ENCODE measurements at regions not wholly inside any gene's neighbourhood (a gene's known extent, or its start where the extent isn't known, plus 50 kb on each side); places are given as distances from the start of the nearest gene placed in this dataset.

DNA sequence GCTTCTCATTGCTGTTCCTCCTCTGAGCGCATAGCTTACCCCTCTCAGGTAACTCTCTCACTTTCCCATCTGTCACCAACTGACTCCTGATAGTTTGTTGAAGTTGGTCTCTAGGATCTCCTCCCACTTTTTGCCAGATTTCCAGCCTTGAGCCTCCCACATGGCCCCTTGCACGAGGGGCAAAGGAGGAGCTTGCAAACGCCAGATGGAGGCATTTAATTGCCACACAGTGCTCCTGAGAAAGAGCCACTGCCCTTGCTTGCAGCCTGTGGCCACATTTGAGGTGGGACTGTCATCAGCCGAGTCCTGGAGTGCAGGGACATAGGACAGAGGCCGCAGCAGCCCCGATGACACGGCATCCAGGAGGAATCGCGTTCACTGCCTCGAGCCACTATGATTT, 348.7 kb downstream of the SMOC2 start:
- Histone ChIP-seq H3K4me3 (no peak overlapping the region), H3K4me1 (no peaks in the 10 kb centered on the region), H3K27ac (no peak overlapping the region), H3K36me3 (no peaks in the 10 kb centered on the region), H3K9me3 (no peaks in the 10 kb centered on the region), H3K27me3 (no peaks in the 10 kb centered on the region)
- no peak for DNase-seq (ENCODE audit: low spot score in 2 of 2)
- WGBS, 2 donors = 75 to 83% methylated on average over 10 of the region's 10 CpGs
- TF ChIP-seq POLR2A (IDR thresholded peaks at IDR 0.05) (no peak), EP300 (IDR thresholded peaks at IDR 0.05) (no peak)
- TF ChIP-seq, protein P1, sequence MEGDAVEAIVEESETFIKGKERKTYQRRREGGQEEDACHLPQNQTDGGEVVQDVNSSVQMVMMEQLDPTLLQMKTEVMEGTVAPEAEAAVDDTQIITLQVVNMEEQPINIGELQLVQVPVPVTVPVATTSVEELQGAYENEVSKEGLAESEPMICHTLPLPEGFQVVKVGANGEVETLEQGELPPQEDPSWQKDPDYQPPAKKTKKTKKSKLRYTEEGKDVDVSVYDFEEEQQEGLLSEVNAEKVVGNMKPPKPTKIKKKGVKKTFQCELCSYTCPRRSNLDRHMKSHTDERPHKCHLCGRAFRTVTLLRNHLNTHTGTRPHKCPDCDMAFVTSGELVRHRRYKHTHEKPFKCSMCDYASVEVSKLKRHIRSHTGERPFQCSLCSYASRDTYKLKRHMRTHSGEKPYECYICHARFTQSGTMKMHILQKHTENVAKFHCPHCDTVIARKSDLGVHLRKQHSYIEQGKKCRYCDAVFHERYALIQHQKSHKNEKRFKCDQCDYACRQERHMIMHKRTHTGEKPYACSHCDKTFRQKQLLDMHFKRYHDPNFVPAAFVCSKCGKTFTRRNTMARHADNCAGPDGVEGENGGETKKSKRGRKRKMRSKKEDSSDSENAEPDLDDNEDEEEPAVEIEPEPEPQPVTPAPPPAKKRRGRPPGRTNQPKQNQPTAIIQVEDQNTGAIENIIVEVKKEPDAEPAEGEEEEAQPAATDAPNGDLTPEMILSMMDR (IDR thresholded peaks at IDR 0.05) = no peak

DNA sequence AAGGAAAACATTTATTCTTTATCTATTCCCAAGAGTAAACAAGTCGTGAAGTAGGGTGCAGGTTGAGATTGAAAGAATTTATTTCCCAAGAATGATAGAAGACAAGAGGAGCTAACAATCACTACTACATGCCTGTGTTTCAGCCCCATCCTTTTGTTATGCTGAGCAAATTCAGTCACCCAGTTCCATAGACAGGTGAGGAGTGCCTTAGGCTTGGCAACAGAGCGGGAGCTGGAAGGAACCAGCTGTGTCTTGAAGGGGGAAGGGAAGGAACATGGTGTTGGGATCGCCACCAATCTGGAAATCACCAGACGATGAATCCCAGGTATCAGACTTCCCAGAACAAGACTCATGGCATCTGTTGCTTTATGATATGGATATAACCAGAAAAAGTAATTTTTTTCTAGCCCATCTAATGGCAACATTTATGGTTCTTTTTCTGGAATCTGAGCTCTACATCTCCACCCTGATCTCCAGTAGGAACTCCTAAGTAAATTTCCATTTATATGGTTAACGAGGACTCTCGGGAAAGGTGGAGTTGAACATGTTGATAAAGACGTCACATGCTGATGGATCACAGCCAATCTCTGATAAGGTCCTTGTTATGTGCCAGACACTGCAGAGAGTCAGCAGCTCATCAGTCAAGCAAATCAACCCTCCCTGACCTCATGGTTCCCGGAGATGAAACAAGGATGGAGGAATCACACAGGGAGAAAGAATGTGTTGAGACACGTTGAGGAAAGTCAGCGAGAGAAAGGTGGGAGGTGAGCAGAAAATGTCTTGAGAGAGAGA, 344.9 kb downstream of the SMOC2 start:
- H3K36me3 ChIP-seq = no peaks in the 10 kb centered on the region
- no peak for TF ChIP-seq POLR2A (IDR thresholded peaks at IDR 0.05)
- no peak for TF ChIP-seq EP300 (IDR thresholded peaks at IDR 0.05)
- TF ChIP-seq, protein P1 (IDR thresholded peaks at IDR 0.05) = no peak
- no peaks in the 10 kb centered on the region for H3K4me1 ChIP-seq
- H3K27ac ChIP-seq = no peak overlapping the region
- no peaks in the 10 kb centered on the region for H3K27me3 ChIP-seq
- no peak overlapping the region for H3K4me3 ChIP-seq
- WGBS, 2 donors = 79 to 82% methylated on average over 10 of the region's 10 CpGs
- DNase-seq (ENCODE audit: low spot score in 2 of 2) = no peak
- H3K9me3 ChIP-seq = no peaks in the 10 kb centered on the region

GRCh38 chr6:168784426-168784825, 343.4 kb downstream of the SMOC2 start:
- DNase-seq (ENCODE audit: low spot score in 2 of 2) = no peak
- Histone ChIP-seq H3K27ac (no peak overlapping the region), H3K4me1 (no peaks in the 10 kb centered on the region), H3K9me3 (no peaks in the 10 kb centered on the region), H3K36me3 (no peaks in the 10 kb centered on the region), H3K4me3 (no peak overlapping the region), H3K27me3 (no peaks in the 10 kb centered on the region)
- TF ChIP-seq POLR2A (IDR thresholded peaks at IDR 0.05) (no peak), EP300 (IDR thresholded peaks at IDR 0.05) (no peak)
- TF ChIP-seq, protein P1 (IDR thresholded peaks at IDR 0.05) = no peak
- WGBS, 2 donors = 78% methylated on average over 14 of the region's 14 CpGs

DNA sequence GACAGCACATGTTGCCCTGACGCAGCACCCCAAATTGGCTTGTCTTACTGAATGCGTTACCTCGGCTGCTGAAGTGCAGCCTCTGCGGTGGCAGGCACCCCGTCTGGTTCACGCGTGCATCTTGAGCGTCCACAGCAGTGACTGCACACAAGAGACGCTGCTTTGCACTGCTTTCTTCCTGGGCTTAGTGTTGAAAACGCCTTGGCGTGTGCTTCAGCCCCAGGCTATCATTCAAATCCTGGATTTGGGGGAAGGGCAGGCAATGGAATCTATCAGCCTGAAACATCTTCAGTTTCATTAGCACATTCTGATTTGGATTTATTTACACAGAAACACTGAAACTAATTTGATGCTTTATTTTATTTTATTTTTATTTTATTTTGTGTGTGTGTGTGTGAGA, 342.7 kb downstream of the SMOC2 start:
- no peak overlapping the region for H3K27ac ChIP-seq
- TF ChIP-seq, protein P1 (IDR thresholded peaks at IDR 0.05) = no peak
- TF ChIP-seq POLR2A (IDR thresholded peaks at IDR 0.05) = no peak
- no peak for TF ChIP-seq EP300 (IDR thresholded peaks at IDR 0.05)

DNA sequence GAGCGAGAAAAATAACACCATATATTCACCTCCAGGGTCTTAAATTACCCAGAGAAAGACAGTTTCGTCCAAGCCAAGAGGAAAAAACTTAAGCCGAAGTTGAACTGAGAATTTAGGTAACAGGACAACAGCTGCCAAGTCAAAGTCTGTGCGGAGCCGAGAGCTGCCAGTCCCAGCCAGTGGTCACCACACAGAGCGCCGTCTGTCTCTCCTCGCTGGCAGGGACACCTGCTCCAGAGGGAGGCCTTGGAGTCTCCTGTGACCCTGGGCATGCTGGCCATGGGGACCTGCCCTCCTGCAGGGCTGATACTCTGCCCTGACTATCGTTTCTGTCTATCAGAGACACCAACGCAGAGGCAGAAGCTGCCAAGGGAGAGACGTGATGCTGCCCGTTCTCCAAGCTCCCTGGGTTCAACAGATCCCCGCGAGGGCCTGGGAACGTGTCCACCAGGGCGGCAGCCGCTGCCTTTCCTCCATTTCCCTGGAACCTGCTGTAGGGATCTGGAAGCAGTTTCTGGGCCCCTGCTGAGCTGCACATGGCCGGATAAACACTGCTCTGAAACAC, 341.3 kb downstream of the SMOC2 start:
- no peak overlapping the region for H3K27ac ChIP-seq
- WGBS, 2 donors = 78 to 79% methylated on average over 18 of the region's 18 CpGs

More for the DNA sequence above, 342.7 kb downstream of the SMOC2 start:
- H3K9me3 ChIP-seq = no peaks in the 10 kb centered on the region
- no peak overlapping the region for H3K4me3 ChIP-seq
- 70 to 78% methylated on average over 11 of the region's 11 CpGs for WGBS, 2 donors
- H3K4me1 ChIP-seq = no peaks in the 10 kb centered on the region
- no peaks in the 10 kb centered on the region for H3K27me3 ChIP-seq
- DNase-seq (ENCODE audit: low spot score in 2 of 2) = no peak
- H3K36me3 ChIP-seq = no peaks in the 10 kb centered on the region

More for the DNA sequence above, 341.3 kb downstream of the SMOC2 start:
- TF ChIP-seq POLR2A (IDR thresholded peaks at IDR 0.05) (no peak), EP300 (IDR thresholded peaks at IDR 0.05) (no peak)
- TF ChIP-seq, protein P1 (IDR thresholded peaks at IDR 0.05) = no peak
- Histone ChIP-seq H3K36me3 (no peaks in the 10 kb centered on the region), H3K4me1 (no peaks in the 10 kb centered on the region), H3K4me3 (no peak overlapping the region), H3K27me3 (no peaks in the 10 kb centered on the region), H3K9me3 (no peaks in the 10 kb centered on the region)
- DNase-seq (ENCODE audit: low spot score in 2 of 2) = no peak

Measured in tibial nerve (tissue), 4 donors.